ENCODE measurements at regions not wholly inside any gene's neighbourhood (a gene's known extent, or its start where the extent isn't known, plus 50 kb on each side); places are given as distances from the start of the nearest gene placed in this dataset.

GRCh38 chr3:177683586-177683985 lies 486.3 kb upstream of the TBL1XR1 start:
- Histone ChIP-seq H3K4me1 (peaks cover 0 to 19% (median 13%) of the 10 kb centered on the region in 4 donors), H3K27ac (no peak overlapping the region), H3K36me3 (no peaks in the 10 kb centered on the region), H3K4me3 (no peak overlapping the region), H3K27me3 (no peaks in the 10 kb centered on the region), H3K9me3 (no peaks in the 10 kb centered on the region)
- WGBS, 2 donors, result 82 to 89% methylated on average over 3 of the region's 3 CpGs
- DNase-seq, result no peak
- TF ChIP-seq POLR2A (IDR thresholded peaks at IDR 0.05) (no peak), POLR2AphosphoS5 (IDR thresholded peaks at IDR 0.05) (no peak), EP300 (IDR thresholded peaks at IDR 0.05) (no peak)
- TF ChIP-seq, protein P1, sequence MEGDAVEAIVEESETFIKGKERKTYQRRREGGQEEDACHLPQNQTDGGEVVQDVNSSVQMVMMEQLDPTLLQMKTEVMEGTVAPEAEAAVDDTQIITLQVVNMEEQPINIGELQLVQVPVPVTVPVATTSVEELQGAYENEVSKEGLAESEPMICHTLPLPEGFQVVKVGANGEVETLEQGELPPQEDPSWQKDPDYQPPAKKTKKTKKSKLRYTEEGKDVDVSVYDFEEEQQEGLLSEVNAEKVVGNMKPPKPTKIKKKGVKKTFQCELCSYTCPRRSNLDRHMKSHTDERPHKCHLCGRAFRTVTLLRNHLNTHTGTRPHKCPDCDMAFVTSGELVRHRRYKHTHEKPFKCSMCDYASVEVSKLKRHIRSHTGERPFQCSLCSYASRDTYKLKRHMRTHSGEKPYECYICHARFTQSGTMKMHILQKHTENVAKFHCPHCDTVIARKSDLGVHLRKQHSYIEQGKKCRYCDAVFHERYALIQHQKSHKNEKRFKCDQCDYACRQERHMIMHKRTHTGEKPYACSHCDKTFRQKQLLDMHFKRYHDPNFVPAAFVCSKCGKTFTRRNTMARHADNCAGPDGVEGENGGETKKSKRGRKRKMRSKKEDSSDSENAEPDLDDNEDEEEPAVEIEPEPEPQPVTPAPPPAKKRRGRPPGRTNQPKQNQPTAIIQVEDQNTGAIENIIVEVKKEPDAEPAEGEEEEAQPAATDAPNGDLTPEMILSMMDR (IDR thresholded peaks at IDR 0.05), result no peak
- intact Hi-C loops (cut with DNase I), result no loop called here

DNA sequence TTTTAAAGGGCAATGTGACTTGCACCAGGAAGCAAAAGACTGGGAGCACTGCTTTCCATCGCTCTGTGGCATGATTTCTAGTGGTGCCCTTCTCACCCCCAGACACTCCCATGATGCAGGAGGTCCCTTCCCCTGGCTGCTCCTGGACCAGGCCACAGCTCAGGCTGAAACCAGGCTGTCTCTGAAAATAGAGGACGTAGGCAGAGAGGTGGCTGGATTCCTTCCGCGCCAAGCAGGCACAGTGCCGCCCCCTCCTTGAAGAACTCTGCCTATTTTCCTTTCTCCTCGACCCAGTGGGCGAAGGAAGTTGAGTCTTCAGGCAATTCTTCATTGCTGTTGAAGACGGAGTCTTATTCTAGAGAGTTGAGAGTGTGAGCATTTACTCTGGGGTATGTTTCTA lies 489.4 kb upstream of the TBL1XR1 start:
- 94 to 95% methylated on average over 8 of the region's 8 CpGs for WGBS, 2 donors
- TF ChIP-seq POLR2AphosphoS5 (IDR thresholded peaks at IDR 0.05) (no peak), EP300 (IDR thresholded peaks at IDR 0.05) (no peak), POLR2A (IDR thresholded peaks at IDR 0.05) (no peak)
- TF ChIP-seq, protein P1 (IDR thresholded peaks at IDR 0.05), result no peak
- peaks cover 0 to 3% (median 0%) of the 10 kb centered on the region in 4 donors for H3K4me1 ChIP-seq
- H3K9me3 ChIP-seq, result no peaks in the 10 kb centered on the region
- H3K36me3 ChIP-seq, result no peaks in the 10 kb centered on the region
- DNase-seq, result no peak
- intact Hi-C loops (cut with DNase I), result no loop called here
- no peaks in the 10 kb centered on the region for H3K27me3 ChIP-seq
- H3K4me3 ChIP-seq, result no peak overlapping the region
- no peak overlapping the region for H3K27ac ChIP-seq

- WGBS, 2 donors, result 91% methylated on average over 4 of the region's 4 CpGs
- DNase-seq, result no peak
- Histone ChIP-seq H3K27me3 (no peaks in the 10 kb centered on the region), H3K36me3 (no peaks in the 10 kb centered on the region), H3K9me3 (no peaks in the 10 kb centered on the region), H3K27ac (no peak overlapping the region), H3K4me3 (no peak overlapping the region), H3K4me1 (peaks cover 0 to 3% (median 0%) of the 10 kb centered on the region in 4 donors)
- intact Hi-C loops (cut with DNase I), result no loop called here
- TF ChIP-seq POLR2A (IDR thresholded peaks at IDR 0.05) (no peak), POLR2AphosphoS5 (IDR thresholded peaks at IDR 0.05) (no peak), EP300 (IDR thresholded peaks at IDR 0.05) (no peak)
- TF ChIP-seq, protein P1 (IDR thresholded peaks at IDR 0.05), result no peak
Observed at GRCh38 chr3:177687291-177687690, 490.0 kb upstream of the TBL1XR1 start.

DNA sequence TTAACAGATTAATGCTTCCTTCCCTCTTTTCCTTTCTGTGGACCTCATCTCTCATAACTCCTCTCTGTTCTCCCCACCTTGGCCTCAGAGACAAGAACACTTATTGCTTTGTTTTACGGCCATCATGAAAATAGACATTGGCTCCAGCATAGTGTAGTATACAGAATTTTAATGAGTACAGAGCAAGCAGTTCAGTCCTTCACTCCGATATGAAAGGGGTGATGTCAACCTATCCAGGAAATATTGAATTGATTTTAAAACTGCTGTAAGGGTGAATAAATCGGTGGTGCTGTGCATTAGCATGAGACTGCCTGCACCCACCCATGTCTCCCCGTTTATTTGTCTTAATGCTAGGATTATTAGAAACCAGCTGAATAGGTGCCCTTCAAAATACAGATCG lies 490.9 kb upstream of the TBL1XR1 start:
- H3K4me3 ChIP-seq, result no peak overlapping the region
- no peaks in the 10 kb centered on the region for H3K27me3 ChIP-seq
- no peak for DNase-seq
- peaks cover 0 to 3% (median 0%) of the 10 kb centered on the region in 4 donors for H3K4me1 ChIP-seq
- intact Hi-C loops (cut with DNase I), result no loop called here
- 72 to 87% methylated on average over 5 of the region's 5 CpGs for WGBS, 2 donors
- H3K27ac ChIP-seq, result no peak overlapping the region
- TF ChIP-seq EP300 (IDR thresholded peaks at IDR 0.05) (no peak), POLR2AphosphoS5 (IDR thresholded peaks at IDR 0.05) (no peak), POLR2A (IDR thresholded peaks at IDR 0.05) (no peak)
- TF ChIP-seq, protein P1 (IDR thresholded peaks at IDR 0.05), result no peak
- no peaks in the 10 kb centered on the region for H3K9me3 ChIP-seq
- H3K36me3 ChIP-seq, result no peaks in the 10 kb centered on the region

DNA sequence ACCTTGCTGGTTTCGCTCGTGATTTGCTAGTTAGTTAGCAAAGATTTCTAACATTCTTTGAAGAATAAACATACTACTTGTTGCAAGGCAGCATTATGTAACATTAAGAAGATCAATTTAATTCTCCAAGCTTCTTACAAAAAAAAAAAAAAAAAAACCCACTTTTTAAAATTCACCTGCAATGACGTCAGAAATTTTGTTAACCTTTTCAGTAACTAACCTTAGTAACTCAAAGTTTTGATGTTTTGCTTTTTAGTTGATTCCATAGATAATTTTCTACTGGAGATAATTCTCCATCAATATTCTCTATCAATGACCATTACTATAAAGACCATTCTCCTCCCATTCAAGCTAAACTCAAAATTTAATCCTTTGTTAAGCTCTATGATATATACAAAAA lies 491.8 kb upstream of the TBL1XR1 start:
- WGBS, 2 donors, result 91 to 94% methylated on average over 3 of the region's 3 CpGs
- no peaks in the 10 kb centered on the region for H3K36me3 ChIP-seq
- intact Hi-C loops (cut with DNase I), result no loop called here
- H3K4me1 ChIP-seq, result no peaks in the 10 kb centered on the region
- no peaks in the 10 kb centered on the region for H3K9me3 ChIP-seq
- H3K27ac ChIP-seq, result no peak overlapping the region
- TF ChIP-seq EP300 (IDR thresholded peaks at IDR 0.05) (no peak), POLR2A (IDR thresholded peaks at IDR 0.05) (no peak), POLR2AphosphoS5 (IDR thresholded peaks at IDR 0.05) (no peak)
- TF ChIP-seq, protein P1 (IDR thresholded peaks at IDR 0.05), result no peak
- no peak for DNase-seq
- H3K27me3 ChIP-seq, result no peaks in the 10 kb centered on the region
- H3K4me3 ChIP-seq, result no peak overlapping the region
